ENCODE measurements at regions not wholly inside any gene's neighbourhood (a gene's known extent, or its start where the extent isn't known, plus 50 kb on each side); places are given as distances from the start of the nearest gene placed in this dataset.

DNA sequence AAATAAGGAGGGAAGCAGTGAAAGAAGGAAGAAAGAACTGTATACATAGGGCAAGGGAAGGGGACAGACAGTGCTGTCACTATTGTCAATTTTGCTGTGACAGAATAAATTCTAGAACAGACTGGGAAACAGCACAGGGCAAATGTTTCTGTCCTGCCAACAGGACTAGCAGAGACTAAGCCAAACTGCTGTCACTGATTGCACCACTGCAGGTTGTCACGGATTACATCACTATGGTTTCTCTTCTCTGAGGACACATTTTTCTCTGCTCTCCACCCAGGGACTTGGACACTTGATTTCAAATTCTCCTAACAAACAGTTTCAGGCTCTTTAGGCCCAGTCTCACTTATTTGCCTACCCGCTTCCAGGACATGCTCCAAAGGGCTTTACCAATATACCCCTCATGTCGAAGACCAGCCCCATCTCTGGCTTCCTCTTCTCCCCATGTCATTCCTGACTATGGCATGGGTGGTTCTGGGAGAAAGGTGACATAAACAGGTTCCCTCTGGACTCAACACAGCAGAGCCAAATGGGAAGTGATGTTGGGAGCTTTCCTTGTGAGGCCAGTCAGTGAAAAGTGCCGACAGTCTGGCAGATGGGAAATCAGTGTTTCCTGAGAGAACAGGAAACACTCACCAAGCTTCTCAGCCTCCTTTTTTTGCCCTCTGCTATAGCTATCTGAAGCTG, 70.2 kb upstream of the ST3GAL6 start:
- TF ChIP-seq, protein P1, sequence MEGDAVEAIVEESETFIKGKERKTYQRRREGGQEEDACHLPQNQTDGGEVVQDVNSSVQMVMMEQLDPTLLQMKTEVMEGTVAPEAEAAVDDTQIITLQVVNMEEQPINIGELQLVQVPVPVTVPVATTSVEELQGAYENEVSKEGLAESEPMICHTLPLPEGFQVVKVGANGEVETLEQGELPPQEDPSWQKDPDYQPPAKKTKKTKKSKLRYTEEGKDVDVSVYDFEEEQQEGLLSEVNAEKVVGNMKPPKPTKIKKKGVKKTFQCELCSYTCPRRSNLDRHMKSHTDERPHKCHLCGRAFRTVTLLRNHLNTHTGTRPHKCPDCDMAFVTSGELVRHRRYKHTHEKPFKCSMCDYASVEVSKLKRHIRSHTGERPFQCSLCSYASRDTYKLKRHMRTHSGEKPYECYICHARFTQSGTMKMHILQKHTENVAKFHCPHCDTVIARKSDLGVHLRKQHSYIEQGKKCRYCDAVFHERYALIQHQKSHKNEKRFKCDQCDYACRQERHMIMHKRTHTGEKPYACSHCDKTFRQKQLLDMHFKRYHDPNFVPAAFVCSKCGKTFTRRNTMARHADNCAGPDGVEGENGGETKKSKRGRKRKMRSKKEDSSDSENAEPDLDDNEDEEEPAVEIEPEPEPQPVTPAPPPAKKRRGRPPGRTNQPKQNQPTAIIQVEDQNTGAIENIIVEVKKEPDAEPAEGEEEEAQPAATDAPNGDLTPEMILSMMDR (IDR thresholded peaks at IDR 0.05), result no peak
- no peak for TF ChIP-seq EZH2 (IDR thresholded peaks at IDR 0.05)
